Heart left ventricle (tissue), 16 donors: ENCODE measurements at regions not wholly inside any gene's neighbourhood (a gene's known extent, or its start where the extent isn't known, plus 50 kb on each side); places are given as distances from the start of the nearest gene placed in this dataset.
A peak's percentile ranks its signal among the peaks of the same experiment; 100 is the strongest.

Source experiments
- ATAC-seq, 4 donors: fragments of 200-7000 bp; cut with Tn5 transposase; one replicate each; pipeline ENCODE4 v1.9.1; 2020 to 2022; ENCODE audit warnings: moderate library complexity in 4 of 4, mild to moderate bottlenecking in 3 of 4, moderate number of reproducible peaks in 1 of 4
- DNase-seq, 5 donors: peaks; one replicate each; pipeline ENCODE4 v3.0.0-alpha.2; 2020
- H3K27ac ChIP-seq, 12 donors: fragments of 200-600 bp; sonication (generic) in 4 of 12; one replicate each; pipeline versions ENCODE4 v1.5.0 to v1.8.0; 2016 to 2022; ENCODE audit warnings: mild to moderate bottlenecking in 2 of 12
- H3K27me3 ChIP-seq, 9 donors: fragments of 200-600 bp; sonication (generic) in 2 of 9; one replicate each; pipeline versions ENCODE4 v1.5.1 to v1.8.0; 2016 to 2022; ENCODE audit warnings: mild to moderate bottlenecking in 3 of 9
- H3K36me3 ChIP-seq, 9 donors: fragments of 200-600 bp; sonication (generic) in 2 of 9; one replicate each; pipeline versions ENCODE4 v1.5.0 to v1.8.0; 2018 to 2022; ENCODE audit warnings: mild to moderate bottlenecking in 2 of 9
- H3K4me1 ChIP-seq, 12 donors: fragments of 200-600 bp; sonication (generic) in 4 of 12; one replicate each; pipeline versions ENCODE4 v1.5.0 to v1.8.0; 2016 to 2022; ENCODE audit warnings: mild to moderate bottlenecking in 3 of 12
- H3K4me3 ChIP-seq, 12 donors: fragments of 200-600 bp; sonication (generic) in 4 of 12; one replicate each; pipeline versions ENCODE4 v1.5.0 to v1.8.0; 2017 to 2022; ENCODE audit warnings: mild to moderate bottlenecking in 9 of 12, moderate library complexity in 4 of 12
- H3K9me3 ChIP-seq, 12 donors: fragments of 200-600 bp; sonication (generic) in 4 of 12; one replicate each; pipeline versions ENCODE4 v1.5.0 to v1.8.0; 2016 to 2022; ENCODE audit warnings: mild to moderate bottlenecking in 1 of 12
- CTCF ChIP-seq, 12 donors: fragments of 200-600 bp; sonication (generic) in 4 of 12; IDR thresholded peaks; one replicate each; pipeline versions ENCODE4 v1.5.0 to v1.8.0; 2018 to 2022; ENCODE audit warnings: antibody characterized with exemption in 12 of 12, mild to moderate bottlenecking in 5 of 12
- POLR2A ChIP-seq, 2 donors: fragments of 450-650 bp; IDR thresholded peaks; one replicate each; pipeline ENCODE4 v1.6.1; 2017; ENCODE audit warnings: antibody characterized with exemption in 2 of 2, mild to moderate bottlenecking in 2 of 2, moderate library complexity in 2 of 2
- WGBS, 4 donors: extraction: QIAGEN DNeasy Blood & Tissue Kit in 2 of 4; methylation state at CpG; one replicate each; pipeline versions ENCODE4 v1.1.5 to v1.1.7; 2013 to 2018; 5-methylcytosine and 5-hydroxymethylcytosine counted together
- intact Hi-C, 10 donors: fragments of 100-400 bp; cut with DNase I; formaldehyde crosslinking; loops; one replicate each; pipeline versions ENCODE4 v1.11.1 to v1.14.2; 2022
- donor health status: ischemic (EF 13 %, LVEDD 7.1; RV severe dilation, severe dysfunction).
- donor health status: healthy with polysubstance abuse.
- donor health status: DM: no; HTN: yes; CAD: no.
- donor health status: DM: no; HTN: no; CAD: no.
- donor health status: ischemic (EF 25% LVEDD 6.9; RV normal size, moderate dysfunction).
- donor health status: ischemic (EF 25% LVEDD 5.7; RV mildly dilated, moderate dysfunction).
- donor health status: healthy.
- donor health status: DM: yes; HTN: yes; CAD: no.
- donor health status: ischemic (EF 35%, LVEDD 5.7; RV mildly dilated, moderate dysfunction).
- donor health status: nonischemic (EF 11% LVEDD 7.7; RV severe dilation, severe dysfunction).
- donor health status: DM: yes; HTN: yes; CAD: no.
- donor health status: PGD.
- donor health status: ischemic (EF 29% LVEDD 5.4; RV normal size, mild dysfunction).
- donor health status: nonischemic (EF 23%, LVEDD 6.1; RV moderate dilation, normal function).

- ATAC-seq (peak in 1 of 4 donors; percentile 36), DNase-seq (peak in 1 of 5 donors; percentile 36)
- TF ChIP-seq POLR2A (IDR thresholded peaks at IDR 0.05) = no peak
- H3K36me3 ChIP-seq = no peaks in the 10 kb centered on the region
- 76 to 86% (median 81%) methylated on average over 1 of the region's 1 CpG for WGBS, 4 donors
- no peaks in the 10 kb centered on the region for H3K27me3 ChIP-seq
- H3K9me3 ChIP-seq = peaks cover 0 to 3% (median 0%) of the 10 kb centered on the region in 12 donors
- peak overlapping the region in 4 of 12 donors; percentile 4 to 64 (median 22) for H3K27ac ChIP-seq
- peaks cover 0 to 20% (median 8%) of the 10 kb centered on the region in 12 donors for H3K4me1 ChIP-seq
- no peak overlapping the region for H3K4me3 ChIP-seq
- intact Hi-C loops = no loop called here
Measured at GRCh38 chr3:64341296-64341695, 116.0 kb upstream of the PRICKLE2 start.

DNA sequence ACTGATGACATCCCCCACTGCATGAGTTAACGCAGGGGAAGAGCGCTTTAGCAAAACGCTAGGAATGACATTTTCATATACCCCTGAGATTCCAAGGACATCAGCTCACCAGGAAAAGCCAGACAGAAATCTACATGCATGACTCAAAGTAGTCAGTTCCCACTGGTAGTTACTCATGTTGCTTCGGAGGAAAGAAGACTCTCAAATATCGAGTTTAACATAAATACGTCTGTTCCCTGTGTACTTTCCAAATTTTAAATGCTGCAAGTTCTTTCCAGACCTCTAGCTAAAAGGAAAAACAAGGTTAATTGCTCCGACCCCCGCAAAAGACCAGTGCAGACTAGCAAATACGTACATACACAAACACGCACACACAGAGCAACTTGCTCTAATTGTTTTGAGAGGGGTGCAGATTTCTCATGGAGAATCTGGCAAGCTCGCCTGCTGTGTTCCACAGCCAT lies 115.4 kb upstream of the PRICKLE2 start:
- 77 to 87% (median 78%) methylated on average over 11 of the region's 11 CpGs for WGBS, 4 donors
- no peaks in the 10 kb centered on the region for H3K27me3 ChIP-seq
- DNase-seq (no peak), ATAC-seq (peak in 1 of 4 donors; percentile 58)
- peaks cover 0 to 18% (median 8%) of the 10 kb centered on the region in 12 donors for H3K4me1 ChIP-seq
- TF ChIP-seq CTCF (IDR thresholded peaks at IDR 0.05) (no peak), POLR2A (IDR thresholded peaks at IDR 0.05) (no peak)
- peak overlapping the region in 3 of 12 donors; percentile 4 to 64 (median 40) for H3K27ac ChIP-seq
- no peaks in the 10 kb centered on the region for H3K36me3 ChIP-seq
- peaks cover 0 to 3% (median 0%) of the 10 kb centered on the region in 12 donors for H3K9me3 ChIP-seq
- peak overlapping the region in 1 of 12 donors; percentile 26 for H3K4me3 ChIP-seq
- intact Hi-C loops = no loop called here

GRCh38 chr3:64336488-64336887 lies 111.2 kb upstream of the PRICKLE2 start:
- H3K27me3 ChIP-seq = no peaks in the 10 kb centered on the region
- 65 to 77% (median 75%) methylated on average over 3 of the region's 3 CpGs for WGBS, 4 donors
- TF ChIP-seq POLR2A (IDR thresholded peaks at IDR 0.05) (no peak), CTCF (IDR thresholded peaks at IDR 0.05) (no peak)
- peaks cover 0 to 3% (median 0%) of the 10 kb centered on the region in 12 donors for H3K9me3 ChIP-seq
- intact Hi-C loops = no loop called here
- no peak overlapping the region for H3K4me3 ChIP-seq
- no peaks in the 10 kb centered on the region for H3K4me1 ChIP-seq
- no peak for DNase-seq
- no peaks in the 10 kb centered on the region for H3K36me3 ChIP-seq
- no peak for ATAC-seq
- H3K27ac ChIP-seq = no peak overlapping the region

DNA sequence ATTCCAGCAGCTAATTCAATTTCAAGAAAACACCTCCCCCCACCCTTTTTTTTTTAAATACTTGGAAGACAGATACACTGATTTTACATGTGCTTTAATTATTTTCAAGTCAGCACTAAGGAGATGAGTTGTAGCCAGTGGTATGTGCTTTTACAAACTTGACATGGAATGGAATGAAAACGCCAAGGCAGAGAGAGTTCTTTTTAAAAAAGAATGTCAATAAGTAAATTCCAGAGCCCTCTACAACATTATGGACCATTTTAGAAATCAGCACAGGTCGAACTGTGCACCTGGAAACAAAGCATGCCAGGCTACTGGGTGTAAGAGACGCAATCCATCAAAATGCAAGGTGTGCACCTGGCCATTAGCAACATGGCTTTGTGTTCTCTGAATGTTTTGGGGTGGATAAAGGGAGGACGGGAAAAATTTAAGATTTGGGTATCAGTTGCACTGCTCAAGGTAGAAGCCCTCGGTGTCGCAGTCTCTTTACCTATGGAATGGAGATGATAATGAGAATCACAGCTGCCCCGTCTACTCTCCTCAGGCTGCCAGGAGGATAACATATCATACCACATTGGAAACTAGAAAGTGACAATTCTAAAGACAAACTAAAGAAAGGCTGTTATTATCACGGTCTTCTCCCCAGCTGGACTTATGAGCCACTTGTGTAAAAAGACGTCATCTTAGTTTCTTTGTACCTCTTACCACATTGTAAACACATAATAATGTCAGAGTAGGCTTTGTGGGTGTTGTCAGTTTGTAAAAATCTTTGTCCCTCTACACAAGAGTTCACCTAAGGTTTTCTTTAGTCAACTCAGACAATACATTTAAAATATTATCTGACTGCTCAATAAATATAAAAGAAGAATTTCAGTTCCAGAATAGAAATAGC lies 107.4 kb upstream of the PRICKLE2 start:
- no peak overlapping the region for H3K27ac ChIP-seq
- no peak overlapping the region for H3K4me3 ChIP-seq
- ATAC-seq (no peak), DNase-seq (no peak)
- no peaks in the 10 kb centered on the region for H3K36me3 ChIP-seq
- TF ChIP-seq CTCF (IDR thresholded peaks at IDR 0.05) (no peak), POLR2A (IDR thresholded peaks at IDR 0.05) (no peak)
- H3K9me3 ChIP-seq = peaks cover 0 to 3% (median 0%) of the 10 kb centered on the region in 12 donors
- no peaks in the 10 kb centered on the region for H3K4me1 ChIP-seq
- H3K27me3 ChIP-seq = no peaks in the 10 kb centered on the region
- 84 to 94% (median 88%) methylated on average over 9 of the region's 9 CpGs for WGBS, 4 donors
- intact Hi-C loops = no loop called here
